GM21529 (cell line): ENCODE measurements at regions not wholly inside any gene's neighbourhood (a gene's known extent, or its start where the extent isn't known, plus 50 kb on each side); places are given as distances from the start of the nearest gene placed in this dataset.

ENCODE experiments used
- ATAC-seq: cut with Tn5 transposase; IDR thresholded peaks from one replicate; pipeline ENCODE4 v1.9.1; 2021; ENCODE audit not compliant: unreplicated experiment

GRCh38 chr11:134882141-134882540, 470.1 kb upstream of the B3GAT1 start:
- ATAC-seq: no peak

- no peak for ATAC-seq
These were observed 468.7 kb upstream of the B3GAT1 start for GRCh38 chr11:134880788-134881187.

GRCh38 chr11:134879931-134880330, 467.9 kb upstream of the B3GAT1 start:
- no peak for ATAC-seq

GRCh38 chr11:134879341-134879740, 467.3 kb upstream of the B3GAT1 start:
- no peak for ATAC-seq

GRCh38 chr11:134878785-134879184, 466.7 kb upstream of the B3GAT1 start:
- no peak for ATAC-seq

GRCh38 chr11:134876226-134876625, 464.2 kb upstream of the B3GAT1 start:
- ATAC-seq: no peak

GRCh38 chr11:134866981-134867675, 455.1 kb upstream of the B3GAT1 start:
- no peak for ATAC-seq

GRCh38 chr11:134866215-134866614, 454.2 kb upstream of the B3GAT1 start:
- no peak for ATAC-seq

- no peak for ATAC-seq
These were observed 452.9 kb upstream of the B3GAT1 start for GRCh38 chr11:134864968-134865305.

- ATAC-seq: no peak
These were observed 452.4 kb upstream of the B3GAT1 start for GRCh38 chr11:134864233-134864967.

GRCh38 chr11:134863294-134863693, 451.3 kb upstream of the B3GAT1 start:
- ATAC-seq: no peak

GRCh38 chr11:134862587-134863195, 450.6 kb upstream of the B3GAT1 start:
- ATAC-seq: no peak

GRCh38 chr11:134862105-134862502, 450.1 kb upstream of the B3GAT1 start:
- ATAC-seq: no peak

- no peak for ATAC-seq
These were observed 449.6 kb upstream of the B3GAT1 start for GRCh38 chr11:134861490-134862104.

GRCh38 chr11:134858783-134859480, 446.9 kb upstream of the B3GAT1 start:
- no peak for ATAC-seq

- no peak for ATAC-seq
These were observed 445.0 kb upstream of the B3GAT1 start for GRCh38 chr11:134857035-134857434.

GRCh38 chr11:134856056-134856971, 444.3 kb upstream of the B3GAT1 start:
- no peak for ATAC-seq

GRCh38 chr11:134853992-134854991, 442.2 kb upstream of the B3GAT1 start:
- no peak for ATAC-seq
